WTC11 (cell line): ENCODE measurements at regions not wholly inside any gene's neighbourhood (a gene's known extent, or its start where the extent isn't known, plus 50 kb on each side); places are given as distances from the start of the nearest gene placed in this dataset.

ENCODE experiments used
- ATAC-seq: fragments of 200-7000 bp; cut with Tn5 transposase; 2 replicates; pipeline ENCODE4 v1.10.0; 2021; ENCODE audit warnings: mild to moderate bottlenecking, moderate library complexity
- CTCF ChIA-PET: fragments of 300-600 bp; sonication (Branson Sonifier 250); formaldehyde crosslinking; loops from one replicate; lab custom pipeline; 2021; ENCODE audit warnings: antibody characterized with exemption; lab: Charles Lee
- POLR2A ChIA-PET: fragments of 350-600 bp; sonication (Branson Sonifier 250); formaldehyde crosslinking; loops from one replicate; lab custom pipeline; 2021; ENCODE audit warnings: antibody characterized with exemption; lab: Charles Lee
- DNase-seq: peaks from one replicate; pipeline ENCODE4 v3.0.0; 2021; ENCODE audit warnings: low spot score
- H3K27ac Mint-ChIP-seq: 2 replicates; pipeline ENCODE4 v1.8.0; 2021; ENCODE audit warnings: mixed read lengths
- H3K27me3 Mint-ChIP-seq: 2 replicates; pipeline ENCODE4 v1.8.0; 2021; ENCODE audit warnings: low read depth, mild to moderate bottlenecking, moderate library complexity, mixed read lengths
- H3K36me3 Mint-ChIP-seq: 2 replicates; pipeline ENCODE4 v1.8.0; 2021; ENCODE audit warnings: mixed read lengths
- H3K4me1 Mint-ChIP-seq: 2 replicates; pipeline ENCODE4 v1.8.0; 2022; ENCODE audit warnings: mixed read lengths
- H3K4me3 Mint-ChIP-seq: 2 replicates; pipeline ENCODE4 v1.8.0; 2021; ENCODE audit warnings: mild to moderate bottlenecking, moderate library complexity, mixed read lengths
- H3K9me3 Mint-ChIP-seq: 2 replicates; pipeline ENCODE4 v1.8.0; 2021; ENCODE audit warnings: mixed read lengths
- ATF2 ChIP-seq: sonication (generic); formaldehyde crosslinking; IDR thresholded peaks from 2 replicates; pipeline ENCODE4 v1.8.1; 2022; ENCODE audit warnings: low read depth, missing genetic modification reagents, borderline replicate concordance
- ELF4 ChIP-seq: sonication (generic); formaldehyde crosslinking; IDR thresholded peaks from 2 replicates; pipeline ENCODE4 v1.8.1; 2022; ENCODE audit warnings: low read depth, mild to moderate bottlenecking, moderate library complexity, missing genetic modification reagents
- EMX1 ChIP-seq: fragments of 250-450 bp; sonication (Bioruptor Pico); IDR thresholded peaks from 2 replicates; pipeline ENCODE4 v1.8.0; 2021; ENCODE audit warnings: mild to moderate bottlenecking
- ESRRA ChIP-seq: sonication (generic); formaldehyde crosslinking; IDR thresholded peaks from 2 replicates; pipeline ENCODE4 v1.8.1; 2022; ENCODE audit warnings: mild to moderate bottlenecking, missing genetic modification reagents, borderline replicate concordance
- FOXP1 ChIP-seq: sonication (generic); formaldehyde crosslinking; IDR thresholded peaks from 2 replicates; pipeline ENCODE4 v1.8.0; 2022; ENCODE audit warnings: missing genetic modification reagents, mild to moderate bottlenecking, moderate library complexity, borderline replicate concordance
- MYBL2 ChIP-seq: sonication (generic); formaldehyde crosslinking; IDR thresholded peaks from 2 replicates; pipeline ENCODE4 v1.8.1; 2023; ENCODE audit warnings: mild to moderate bottlenecking, moderate library complexity, missing genetic modification reagents
- NFATC4 ChIP-seq: fragments of 250-450 bp; sonication (Bioruptor Pico); IDR thresholded peaks from 2 replicates; pipeline ENCODE4 v1.9.0; 2021; ENCODE audit warnings: mild to moderate bottlenecking
- PRRX2 ChIP-seq: fragments of 250-450 bp; sonication (Bioruptor Pico); IDR thresholded peaks from 2 replicates; pipeline ENCODE4 v1.8.0; 2021; ENCODE audit warnings: mild to moderate bottlenecking
- RORB ChIP-seq: fragments of 250-450 bp; sonication (Bioruptor Pico); IDR thresholded peaks from 2 replicates; pipeline ENCODE4 v1.9.0; 2021; ENCODE audit warnings: mild to moderate bottlenecking
- SOX15 ChIP-seq: fragments of 250-450 bp; sonication (Bioruptor Pico); IDR thresholded peaks from 2 replicates; pipeline ENCODE4 v1.9.0; 2021; ENCODE audit warnings: mild to moderate bottlenecking
- TCF7 ChIP-seq: sonication (generic); formaldehyde crosslinking; IDR thresholded peaks from 2 replicates; pipeline ENCODE4 v1.8.0; 2022; ENCODE audit warnings: mild to moderate bottlenecking, low read depth, missing genetic modification reagents, moderate library complexity
- TEAD1 ChIP-seq: sonication (generic); formaldehyde crosslinking; IDR thresholded peaks from 2 replicates; pipeline ENCODE4 v1.8.0; 2022; ENCODE audit warnings: mild to moderate bottlenecking, missing genetic modification reagents
- TP53 ChIP-seq: sonication (generic); formaldehyde crosslinking; IDR thresholded peaks from 2 replicates; pipeline ENCODE4 v1.8.1; 2023; ENCODE audit warnings: mild to moderate bottlenecking, missing genetic modification reagents
- ZNF121 ChIP-seq: sonication (generic); formaldehyde crosslinking; IDR thresholded peaks from 2 replicates; pipeline ENCODE4 v1.8.0; 2023; ENCODE audit warnings: missing genetic modification reagents
- ZNF138 ChIP-seq: sonication (generic); formaldehyde crosslinking; conservative IDR thresholded peaks from 2 replicates; pipeline ENCODE4 v1.8.1; 2022; ENCODE audit warnings: mild to moderate bottlenecking, moderate library complexity, missing genetic modification reagents
- ZNF219 ChIP-seq: sonication (generic); formaldehyde crosslinking; IDR thresholded peaks from 2 replicates; pipeline ENCODE4 v1.8.0; 2023; ENCODE audit warnings: missing genetic modification reagents, mild to moderate bottlenecking, borderline replicate concordance
- ZNF232 ChIP-seq: sonication (generic); formaldehyde crosslinking; IDR thresholded peaks from 2 replicates; pipeline ENCODE4 v1.8.0; 2022; ENCODE audit warnings: mild to moderate bottlenecking, missing genetic modification reagents
- ZNF263 ChIP-seq: sonication (generic); formaldehyde crosslinking; IDR thresholded peaks from 2 replicates; pipeline ENCODE4 v1.8.1; 2022; ENCODE audit warnings: low read depth, mild to moderate bottlenecking, moderate library complexity, missing genetic modification reagents
- ZNF317 ChIP-seq: sonication (generic); formaldehyde crosslinking; IDR thresholded peaks from 2 replicates; pipeline ENCODE4 v1.8.1; 2023; ENCODE audit warnings: low read depth, mild to moderate bottlenecking, moderate library complexity, missing genetic modification reagents, borderline replicate concordance
- ZNF671 ChIP-seq: fragments of 250-450 bp; sonication (Bioruptor Pico); IDR thresholded peaks from 2 replicates; pipeline ENCODE4 v1.8.0; 2021; ENCODE audit warnings: mild to moderate bottlenecking
- TF ChIP-seq, protein P1 (sequence below): sonication (generic); formaldehyde crosslinking; IDR thresholded peaks from 2 replicates; pipeline ENCODE4 v1.8.0; 2023; ENCODE audit warnings: missing genetic modification reagents, mild to moderate bottlenecking, borderline replicate concordance
- TF ChIP-seq, protein P2 (sequence below): sonication (generic); formaldehyde crosslinking; IDR thresholded peaks from 2 replicates; pipeline ENCODE4 v1.8.0; 2022; ENCODE audit warnings: mild to moderate bottlenecking, missing genetic modification reagents
- TF ChIP-seq, protein P3 (sequence below): sonication (generic); formaldehyde crosslinking; IDR thresholded peaks from 2 replicates; pipeline ENCODE4 v1.8.0; 2022; ENCODE audit warnings: mild to moderate bottlenecking, missing genetic modification reagents
- TF ChIP-seq, protein P4 (sequence below): sonication (generic); formaldehyde crosslinking; IDR thresholded peaks from 2 replicates; pipeline ENCODE4 v1.8.1; 2022; ENCODE audit warnings: low read depth, mild to moderate bottlenecking, moderate library complexity, missing genetic modification reagents, borderline replicate concordance

GRCh38 chr3:44033123-44033522, 208.6 kb upstream of the TOPAZ1 start:
- CTCF ChIA-PET, result interaction anchor here (1.5 kb wide), 1 partner anchor 25 kb away, joined by 3 read pairs; no protein-coding TSS in a partner anchor

GRCh38 chr3:44036850-44037249, 204.8 kb upstream of the TOPAZ1 start:
- POLR2A ChIA-PET, result no interaction called here
- H3K36me3 Mint-ChIP-seq, result peaks cover 12% of the 10 kb centered on the region; the same call in 1 of the 2 replicates
- TF ChIP-seq ZNF263 (CRISPR knock-in tag) (no peak), ZNF317 (CRISPR knock-in tag) (no peak), ZNF121 (no peak), ESRRA (CRISPR knock-in tag) (no peak), ZNF671 (CRISPR knock-in tag) (no peak), PRRX2 (CRISPR knock-in tag) (no peak), RORB (CRISPR knock-in tag) (no peak), EMX1 (CRISPR knock-in tag) (no peak), MYBL2 (CRISPR knock-in tag) (no peak)
- TF ChIP-seq, protein P1, sequence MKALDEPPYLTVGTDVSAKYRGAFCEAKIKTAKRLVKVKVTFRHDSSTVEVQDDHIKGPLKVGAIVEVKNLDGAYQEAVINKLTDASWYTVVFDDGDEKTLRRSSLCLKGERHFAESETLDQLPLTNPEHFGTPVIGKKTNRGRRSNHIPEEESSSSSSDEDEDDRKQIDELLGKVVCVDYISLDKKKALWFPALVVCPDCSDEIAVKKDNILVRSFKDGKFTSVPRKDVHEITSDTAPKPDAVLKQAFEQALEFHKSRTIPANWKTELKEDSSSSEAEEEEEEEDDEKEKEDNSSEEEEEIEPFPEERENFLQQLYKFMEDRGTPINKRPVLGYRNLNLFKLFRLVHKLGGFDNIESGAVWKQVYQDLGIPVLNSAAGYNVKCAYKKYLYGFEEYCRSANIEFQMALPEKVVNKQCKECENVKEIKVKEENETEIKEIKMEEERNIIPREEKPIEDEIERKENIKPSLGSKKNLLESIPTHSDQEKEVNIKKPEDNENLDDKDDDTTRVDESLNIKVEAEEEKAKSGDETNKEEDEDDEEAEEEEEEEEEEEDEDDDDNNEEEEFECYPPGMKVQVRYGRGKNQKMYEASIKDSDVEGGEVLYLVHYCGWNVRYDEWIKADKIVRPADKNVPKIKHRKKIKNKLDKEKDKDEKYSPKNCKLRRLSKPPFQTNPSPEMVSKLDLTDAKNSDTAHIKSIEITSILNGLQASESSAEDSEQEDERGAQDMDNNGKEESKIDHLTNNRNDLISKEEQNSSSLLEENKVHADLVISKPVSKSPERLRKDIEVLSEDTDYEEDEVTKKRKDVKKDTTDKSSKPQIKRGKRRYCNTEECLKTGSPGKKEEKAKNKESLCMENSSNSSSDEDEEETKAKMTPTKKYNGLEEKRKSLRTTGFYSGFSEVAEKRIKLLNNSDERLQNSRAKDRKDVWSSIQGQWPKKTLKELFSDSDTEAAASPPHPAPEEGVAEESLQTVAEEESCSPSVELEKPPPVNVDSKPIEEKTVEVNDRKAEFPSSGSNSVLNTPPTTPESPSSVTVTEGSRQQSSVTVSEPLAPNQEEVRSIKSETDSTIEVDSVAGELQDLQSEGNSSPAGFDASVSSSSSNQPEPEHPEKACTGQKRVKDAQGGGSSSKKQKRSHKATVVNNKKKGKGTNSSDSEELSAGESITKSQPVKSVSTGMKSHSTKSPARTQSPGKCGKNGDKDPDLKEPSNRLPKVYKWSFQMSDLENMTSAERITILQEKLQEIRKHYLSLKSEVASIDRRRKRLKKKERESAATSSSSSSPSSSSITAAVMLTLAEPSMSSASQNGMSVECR (CRISPR knock-in tag), result no peak
- TF ChIP-seq, protein P2, sequence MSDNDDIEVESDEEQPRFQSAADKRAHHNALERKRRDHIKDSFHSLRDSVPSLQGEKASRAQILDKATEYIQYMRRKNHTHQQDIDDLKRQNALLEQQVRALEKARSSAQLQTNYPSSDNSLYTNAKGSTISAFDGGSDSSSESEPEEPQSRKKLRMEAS (CRISPR knock-in tag), result no peak
- TF ChIP-seq, protein P3, sequence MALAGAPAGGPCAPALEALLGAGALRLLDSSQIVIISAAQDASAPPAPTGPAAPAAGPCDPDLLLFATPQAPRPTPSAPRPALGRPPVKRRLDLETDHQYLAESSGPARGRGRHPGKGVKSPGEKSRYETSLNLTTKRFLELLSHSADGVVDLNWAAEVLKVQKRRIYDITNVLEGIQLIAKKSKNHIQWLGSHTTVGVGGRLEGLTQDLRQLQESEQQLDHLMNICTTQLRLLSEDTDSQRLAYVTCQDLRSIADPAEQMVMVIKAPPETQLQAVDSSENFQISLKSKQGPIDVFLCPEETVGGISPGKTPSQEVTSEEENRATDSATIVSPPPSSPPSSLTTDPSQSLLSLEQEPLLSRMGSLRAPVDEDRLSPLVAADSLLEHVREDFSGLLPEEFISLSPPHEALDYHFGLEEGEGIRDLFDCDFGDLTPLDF, result no peak
- peaks cover 22% of the 10 kb centered on the region for H3K9me3 Mint-ChIP-seq
- peaks cover 8% of the 10 kb centered on the region for H3K4me1 Mint-ChIP-seq
- CTCF ChIA-PET, result no interaction called here
- H3K27me3 Mint-ChIP-seq, result no peaks in the 10 kb centered on the region
- DNase-seq (no peak), ATAC-seq (no peak)
- no peak overlapping the region for H3K4me3 Mint-ChIP-seq
- no peak overlapping the region for H3K27ac Mint-ChIP-seq

More at GRCh38 chr3:44033123-44033522, 208.6 kb upstream of the TOPAZ1 start:
- TF ChIP-seq ZNF263 (CRISPR knock-in tag), result no peak
- no peak for TF ChIP-seq TP53 (CRISPR knock-in tag)
- TF ChIP-seq TCF7 (CRISPR knock-in tag), result no peak
- no peak for TF ChIP-seq ELF4 (CRISPR knock-in tag)
- TF ChIP-seq ZNF219 (CRISPR knock-in tag), result no peak
- TF ChIP-seq PRRX2 (CRISPR knock-in tag), result no peak
- TF ChIP-seq ZNF138 (CRISPR knock-in tag), result no peak
- H3K27me3 Mint-ChIP-seq, result no peaks in the 10 kb centered on the region; the same call in 1 of the 2 replicates
- H3K4me3 Mint-ChIP-seq, result no peak overlapping the region
- no peaks in the 10 kb centered on the region for H3K9me3 Mint-ChIP-seq
- POLR2A ChIA-PET, result no interaction called here
- H3K27ac Mint-ChIP-seq, result no peak overlapping the region
- H3K4me1 Mint-ChIP-seq, result peaks cover 27% of the 10 kb centered on the region
- ATAC-seq, result no peak
- no peaks in the 10 kb centered on the region for H3K36me3 Mint-ChIP-seq
- no peak for DNase-seq

DNA sequence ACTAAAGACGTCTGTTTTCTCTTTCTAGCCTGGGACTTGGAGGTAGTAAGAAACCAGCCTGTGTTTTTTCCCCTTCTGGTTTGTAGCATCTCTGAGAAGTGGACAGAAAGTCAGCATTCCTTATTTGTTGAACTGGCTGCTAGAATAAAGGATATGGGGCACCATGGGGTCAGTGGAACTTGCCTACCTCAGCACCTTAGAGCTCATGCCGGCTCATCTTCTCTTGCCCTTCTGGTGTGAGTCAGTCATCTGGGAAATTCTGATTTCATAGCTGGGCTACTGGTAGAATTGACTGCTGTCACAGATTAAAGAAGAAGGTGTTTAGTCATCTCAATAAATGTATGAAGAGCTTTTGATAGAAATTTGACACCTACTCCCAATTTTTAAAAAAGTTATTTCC, 202.7 kb upstream of the TOPAZ1 start:
- no peak overlapping the region for H3K27ac Mint-ChIP-seq
- POLR2A ChIA-PET, result interaction anchor here (0.5 kb wide), 1 partner anchor 460 kb away, joined by 3 read pairs; no protein-coding TSS in a partner anchor
- H3K9me3 Mint-ChIP-seq, result peaks cover 22% of the 10 kb centered on the region
- H3K4me1 Mint-ChIP-seq, result no peaks in the 10 kb centered on the region
- no peak overlapping the region for H3K4me3 Mint-ChIP-seq
- ATAC-seq, result no peak
- H3K36me3 Mint-ChIP-seq, result peaks cover 12% of the 10 kb centered on the region; the same call in 1 of the 2 replicates
- CTCF ChIA-PET, result no interaction called here
- DNase-seq, result no peak
- H3K27me3 Mint-ChIP-seq, result no peaks in the 10 kb centered on the region
- no peak for TF ChIP-seq SOX15 (CRISPR knock-in tag)
- no peak for TF ChIP-seq TEAD1 (CRISPR knock-in tag)
- TF ChIP-seq ESRRA (CRISPR knock-in tag), result no peak
- no peak for TF ChIP-seq ZNF232 (CRISPR knock-in tag)
- TF ChIP-seq, protein P4, sequence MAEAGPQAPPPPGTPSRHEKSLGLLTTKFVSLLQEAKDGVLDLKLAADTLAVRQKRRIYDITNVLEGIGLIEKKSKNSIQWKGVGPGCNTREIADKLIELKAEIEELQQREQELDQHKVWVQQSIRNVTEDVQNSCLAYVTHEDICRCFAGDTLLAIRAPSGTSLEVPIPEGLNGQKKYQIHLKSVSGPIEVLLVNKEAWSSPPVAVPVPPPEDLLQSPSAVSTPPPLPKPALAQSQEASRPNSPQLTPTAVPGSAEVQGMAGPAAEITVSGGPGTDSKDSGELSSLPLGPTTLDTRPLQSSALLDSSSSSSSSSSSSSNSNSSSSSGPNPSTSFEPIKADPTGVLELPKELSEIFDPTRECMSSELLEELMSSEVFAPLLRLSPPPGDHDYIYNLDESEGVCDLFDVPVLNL (CRISPR knock-in tag), result no peak
- no peak for TF ChIP-seq FOXP1 (CRISPR knock-in tag)
- TF ChIP-seq NFATC4 (CRISPR knock-in tag), result no peak
- TF ChIP-seq ELF4 (CRISPR knock-in tag), result no peak
- TF ChIP-seq, protein P3, result no peak
- TF ChIP-seq ATF2 (CRISPR knock-in tag), result no peak
